ENCODE measurements at regions not wholly inside any gene's neighbourhood (a gene's known extent, or its start where the extent isn't known, plus 50 kb on each side); places are given as distances from the start of the nearest gene placed in this dataset.

DNA sequence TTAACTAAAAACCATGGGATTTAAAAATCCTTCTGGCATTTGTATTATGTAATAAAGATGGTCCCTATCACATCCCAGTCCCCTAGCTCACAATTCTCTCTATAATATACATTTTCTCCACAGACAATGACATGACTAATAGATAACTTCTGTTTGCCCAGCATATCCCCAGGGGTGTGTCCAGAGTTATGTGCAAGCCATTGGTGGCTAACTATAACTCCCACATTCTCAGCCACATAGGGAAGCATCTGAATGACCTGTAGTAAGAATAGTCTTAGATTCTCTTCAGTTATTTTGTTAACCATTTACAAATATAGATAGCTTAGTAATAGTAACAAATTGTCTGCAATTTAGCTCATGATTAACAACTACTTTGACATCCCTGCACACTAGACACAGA, 52.2 kb upstream of the RBSN start:
- Mint-ChIP-seq H3K4me3 (ENCODE audit: unreplicated experiment) (no peak overlapping the region), H3K36me3 (ENCODE audit: unreplicated experiment) (no peaks in the 10 kb centered on the region), H3K27me3 (ENCODE audit: unreplicated experiment) (peaks cover 8% of the 10 kb centered on the region), H3K27ac (ENCODE audit: unreplicated experiment) (no peak overlapping the region), H3K9me3 (ENCODE audit: unreplicated experiment) (peaks cover 2% of the 10 kb centered on the region), H3K4me1 (ENCODE audit: low read depth, unreplicated experiment) (peaks cover 33% of the 10 kb centered on the region)
- no peak for DNase-seq
- TF ChIP-seq, protein P1, sequence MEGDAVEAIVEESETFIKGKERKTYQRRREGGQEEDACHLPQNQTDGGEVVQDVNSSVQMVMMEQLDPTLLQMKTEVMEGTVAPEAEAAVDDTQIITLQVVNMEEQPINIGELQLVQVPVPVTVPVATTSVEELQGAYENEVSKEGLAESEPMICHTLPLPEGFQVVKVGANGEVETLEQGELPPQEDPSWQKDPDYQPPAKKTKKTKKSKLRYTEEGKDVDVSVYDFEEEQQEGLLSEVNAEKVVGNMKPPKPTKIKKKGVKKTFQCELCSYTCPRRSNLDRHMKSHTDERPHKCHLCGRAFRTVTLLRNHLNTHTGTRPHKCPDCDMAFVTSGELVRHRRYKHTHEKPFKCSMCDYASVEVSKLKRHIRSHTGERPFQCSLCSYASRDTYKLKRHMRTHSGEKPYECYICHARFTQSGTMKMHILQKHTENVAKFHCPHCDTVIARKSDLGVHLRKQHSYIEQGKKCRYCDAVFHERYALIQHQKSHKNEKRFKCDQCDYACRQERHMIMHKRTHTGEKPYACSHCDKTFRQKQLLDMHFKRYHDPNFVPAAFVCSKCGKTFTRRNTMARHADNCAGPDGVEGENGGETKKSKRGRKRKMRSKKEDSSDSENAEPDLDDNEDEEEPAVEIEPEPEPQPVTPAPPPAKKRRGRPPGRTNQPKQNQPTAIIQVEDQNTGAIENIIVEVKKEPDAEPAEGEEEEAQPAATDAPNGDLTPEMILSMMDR (IDR thresholded peaks at IDR 0.05; ENCODE audit: partially characterized antibody, unreplicated experiment) = no peak

DNA sequence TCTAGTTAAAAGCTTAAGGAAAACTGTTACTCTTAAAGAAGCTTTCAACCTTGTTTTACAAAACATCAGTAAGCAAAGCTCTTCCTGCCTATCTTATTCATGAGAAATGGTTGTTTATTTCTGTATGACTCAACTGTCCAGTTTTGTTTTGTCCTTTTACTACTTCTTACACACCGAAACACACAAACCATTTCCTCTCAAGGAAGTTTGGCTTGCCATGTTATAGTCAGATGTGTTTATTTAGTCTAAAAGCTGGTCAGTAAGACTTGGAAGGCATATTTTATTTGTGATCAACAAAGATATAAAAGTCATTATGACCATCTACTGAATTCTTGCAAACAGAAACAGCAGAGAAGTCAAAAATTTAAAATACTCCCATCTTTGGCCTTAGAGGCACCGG, 53.2 kb upstream of the RBSN start:
- peaks cover 2% of the 10 kb centered on the region for H3K9me3 Mint-ChIP-seq (ENCODE audit: unreplicated experiment)
- no peak for DNase-seq
- TF ChIP-seq, protein P1 (IDR thresholded peaks at IDR 0.05; ENCODE audit: partially characterized antibody, unreplicated experiment) = no peak
- H3K27ac Mint-ChIP-seq (ENCODE audit: unreplicated experiment) = no peak overlapping the region
- H3K4me1 Mint-ChIP-seq (ENCODE audit: low read depth, unreplicated experiment) = peaks cover 38% of the 10 kb centered on the region
- no peaks in the 10 kb centered on the region for H3K36me3 Mint-ChIP-seq (ENCODE audit: unreplicated experiment)
- H3K4me3 Mint-ChIP-seq (ENCODE audit: unreplicated experiment) = no peak overlapping the region
- peaks cover 8% of the 10 kb centered on the region for H3K27me3 Mint-ChIP-seq (ENCODE audit: unreplicated experiment)

DNA sequence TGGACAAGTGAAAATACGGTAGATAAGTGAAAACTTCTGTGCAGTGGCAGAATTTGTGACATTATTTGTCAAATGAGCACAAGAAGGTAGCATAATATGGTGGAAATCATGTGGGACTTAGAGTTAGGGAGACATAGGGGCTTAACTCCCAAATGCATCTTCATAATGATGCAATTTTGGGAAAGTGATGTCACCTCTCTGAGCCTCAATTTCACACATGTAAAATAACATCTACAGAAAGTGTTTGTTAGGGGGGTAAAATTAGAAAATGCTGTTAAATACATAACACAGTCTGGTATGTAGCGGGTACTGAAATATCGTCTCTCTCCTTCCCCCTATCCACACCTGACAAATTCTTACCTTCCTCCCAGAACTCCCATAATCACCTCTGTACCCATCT, 52.9 kb upstream of the CAPN7 start:
- Mint-ChIP-seq H3K36me3 (ENCODE audit: unreplicated experiment) (peaks cover 6% of the 10 kb centered on the region), H3K9me3 (ENCODE audit: unreplicated experiment) (peaks cover 2% of the 10 kb centered on the region)

DNA sequence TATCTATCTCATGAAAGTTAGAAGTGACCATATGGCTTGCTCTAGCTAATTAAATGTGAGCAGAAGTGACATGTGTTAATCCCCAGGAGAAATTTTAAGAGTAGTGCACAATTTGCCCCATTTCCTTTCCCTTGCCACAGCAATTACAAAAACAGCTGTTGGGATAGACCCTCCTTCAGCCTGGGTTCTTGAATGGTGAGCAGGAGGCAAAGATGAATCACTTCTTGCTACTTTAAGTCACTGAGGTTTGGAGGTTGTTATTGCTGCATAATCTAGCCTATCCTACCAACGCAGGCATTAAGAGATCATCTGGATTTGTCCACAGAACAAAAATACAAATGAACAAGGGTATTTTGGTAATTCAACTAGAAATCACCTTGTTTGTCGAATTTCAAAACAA, 51.7 kb upstream of the CAPN7 start:
- Mint-ChIP-seq H3K9me3 (ENCODE audit: unreplicated experiment) (peaks cover 2% of the 10 kb centered on the region), H3K4me3 (ENCODE audit: unreplicated experiment) (peak overlapping the region; percentile 31), H3K36me3 (ENCODE audit: unreplicated experiment) (peaks cover 6% of the 10 kb centered on the region), H3K27ac (ENCODE audit: unreplicated experiment) (peak overlapping the region; percentile 29), H3K4me1 (ENCODE audit: low read depth, unreplicated experiment) (peaks cover 36% of the 10 kb centered on the region), H3K27me3 (ENCODE audit: unreplicated experiment) (peaks cover 12% of the 10 kb centered on the region)
- TF ChIP-seq, protein P1 (IDR thresholded peaks at IDR 0.05; ENCODE audit: partially characterized antibody, unreplicated experiment) = no peak
- DNase-seq = no peak

More for the DNA sequence above, 52.9 kb upstream of the CAPN7 start:
- Mint-ChIP-seq H3K4me3 (ENCODE audit: unreplicated experiment) (no peak overlapping the region), H3K4me1 (ENCODE audit: low read depth, unreplicated experiment) (peaks cover 38% of the 10 kb centered on the region), H3K27ac (ENCODE audit: unreplicated experiment) (no peak overlapping the region), H3K27me3 (ENCODE audit: unreplicated experiment) (peaks cover 12% of the 10 kb centered on the region)
- TF ChIP-seq, protein P1 (IDR thresholded peaks at IDR 0.05; ENCODE audit: partially characterized antibody, unreplicated experiment) = no peak
- no peak for DNase-seq

DNA sequence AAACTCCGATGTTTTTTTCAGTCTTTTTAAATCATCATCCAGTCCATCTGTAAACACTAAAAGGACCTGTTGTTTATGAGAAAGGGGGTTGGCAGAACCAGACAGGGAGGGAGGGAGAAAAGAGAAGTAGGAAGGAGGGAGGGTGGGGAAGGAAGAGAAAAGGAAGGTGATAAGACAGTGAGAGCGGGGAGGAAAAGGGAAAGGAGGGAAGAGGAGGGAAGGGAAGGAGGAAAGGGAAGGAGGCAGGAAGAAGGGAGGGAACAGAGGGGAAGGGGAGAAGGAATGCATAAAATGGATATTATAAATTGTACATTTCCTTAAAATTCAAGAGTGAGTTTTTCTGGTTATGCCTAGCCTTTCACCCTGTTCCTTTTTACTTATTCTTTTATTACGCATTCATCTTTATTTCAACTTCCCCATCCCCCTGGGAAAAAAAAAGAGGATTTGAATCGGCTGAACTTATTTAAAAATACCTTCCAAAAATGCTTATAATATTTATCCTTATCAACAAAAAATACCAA, 50.1 kb upstream of the CAPN7 start:
- peaks cover 2% of the 10 kb centered on the region for H3K9me3 Mint-ChIP-seq (ENCODE audit: unreplicated experiment)
- H3K36me3 Mint-ChIP-seq (ENCODE audit: unreplicated experiment) = peaks cover 9% of the 10 kb centered on the region
- H3K27me3 Mint-ChIP-seq (ENCODE audit: unreplicated experiment) = peaks cover 12% of the 10 kb centered on the region
- H3K27ac Mint-ChIP-seq (ENCODE audit: unreplicated experiment) = no peak overlapping the region
- no peak for DNase-seq
- H3K4me3 Mint-ChIP-seq (ENCODE audit: unreplicated experiment) = no peak overlapping the region
- TF ChIP-seq, protein P1 (IDR thresholded peaks at IDR 0.05; ENCODE audit: partially characterized antibody, unreplicated experiment) = no peak
- peaks cover 32% of the 10 kb centered on the region for H3K4me1 Mint-ChIP-seq (ENCODE audit: low read depth, unreplicated experiment)

Data from glutamatergic neuron (in vitro differentiated cells).